NCI-H1436 treated with DMSO at 0.1 percent for 48 hours (cell line): ENCODE measurements at regions not wholly inside any gene's neighbourhood (a gene's known extent, or its start where the extent isn't known, plus 50 kb on each side); places are given as distances from the start of the nearest gene placed in this dataset.
"Not testable (repeated sequence)": the region's sequence is repeated elsewhere in the genome, so short reads cannot be mapped to it uniquely, and the experiment has no call there.

Experiments used
- DNase-seq: peaks from one replicate; lab custom pipeline; 2025; lab: John Stamatoyannopoulos, UW

- no peak for DNase-seq
Measured at GRCh38 chrX:121863976-121864375, 816.6 kb downstream of the GLUD2 start.

DNA sequence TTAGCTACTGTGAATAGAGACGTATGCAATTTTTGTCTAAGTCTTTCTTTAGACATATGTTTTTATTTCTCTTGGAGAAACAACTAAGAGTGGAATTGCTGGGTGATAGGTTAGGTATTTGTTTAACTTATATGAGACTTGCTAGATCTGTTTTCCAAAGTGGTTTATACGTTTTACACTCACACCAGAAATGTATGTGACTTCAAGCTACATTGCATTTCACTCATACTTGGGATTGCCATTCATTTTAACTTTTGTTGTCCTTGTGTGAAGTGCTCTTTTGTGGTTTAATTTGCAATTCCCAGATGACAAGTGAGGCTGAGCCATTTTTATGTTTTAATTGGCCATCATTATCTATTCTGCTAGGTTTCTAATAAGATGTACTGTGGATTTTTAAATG, 817.2 kb downstream of the GLUD2 start:
- DNase-seq: no peak

DNA sequence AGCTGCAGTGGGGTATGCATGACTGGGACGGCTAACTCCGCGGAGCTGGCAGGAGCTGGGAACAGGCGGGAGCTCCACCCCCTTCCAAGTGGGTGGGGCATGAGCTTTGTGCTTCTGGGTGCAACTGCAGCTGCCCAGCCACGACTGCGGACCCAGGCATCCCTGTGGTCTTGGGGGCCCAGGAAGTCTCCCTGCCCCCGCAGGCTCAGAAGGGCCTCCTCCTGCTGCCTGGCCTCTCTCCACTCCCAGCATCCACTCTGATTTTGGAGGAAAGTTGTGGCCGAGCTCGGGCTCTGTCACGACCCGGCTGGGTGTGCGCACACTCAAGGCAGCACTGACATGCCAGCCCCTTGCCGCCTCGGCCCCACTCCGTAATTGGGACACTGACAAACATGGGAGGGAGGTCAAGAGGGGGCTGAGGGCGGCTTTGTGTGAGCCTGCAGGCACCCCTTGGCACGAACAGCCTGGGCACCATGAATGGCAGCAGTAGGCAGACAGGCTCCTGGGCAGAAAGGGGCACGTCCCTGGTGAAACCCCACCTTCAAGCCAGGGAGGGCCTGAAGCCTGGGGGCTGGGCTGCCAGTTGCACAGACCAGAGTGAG, 822.6 kb downstream of the GLUD2 start:
- no peak for DNase-seq

DNA sequence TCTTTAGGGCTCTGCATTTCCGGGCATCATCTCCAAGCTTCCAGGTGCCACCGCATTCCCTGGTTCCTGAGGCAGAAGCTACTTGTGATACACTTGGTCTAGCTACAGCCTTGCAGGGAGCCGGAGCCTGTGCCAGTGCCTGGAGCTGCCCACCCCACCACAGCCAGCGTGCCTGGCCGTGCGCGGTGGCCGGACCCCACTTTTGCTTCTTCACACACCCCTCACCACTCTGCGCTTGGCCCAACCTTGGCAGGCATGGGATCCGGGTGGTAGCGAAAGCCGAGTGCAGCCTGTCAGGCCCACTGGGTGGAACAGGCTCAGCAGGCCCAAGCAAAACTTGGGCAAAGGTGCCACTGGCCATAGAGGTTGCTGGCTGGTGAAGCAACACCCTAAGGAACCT, 823.7 kb downstream of the GLUD2 start:
- DNase-seq: no peak

DNA sequence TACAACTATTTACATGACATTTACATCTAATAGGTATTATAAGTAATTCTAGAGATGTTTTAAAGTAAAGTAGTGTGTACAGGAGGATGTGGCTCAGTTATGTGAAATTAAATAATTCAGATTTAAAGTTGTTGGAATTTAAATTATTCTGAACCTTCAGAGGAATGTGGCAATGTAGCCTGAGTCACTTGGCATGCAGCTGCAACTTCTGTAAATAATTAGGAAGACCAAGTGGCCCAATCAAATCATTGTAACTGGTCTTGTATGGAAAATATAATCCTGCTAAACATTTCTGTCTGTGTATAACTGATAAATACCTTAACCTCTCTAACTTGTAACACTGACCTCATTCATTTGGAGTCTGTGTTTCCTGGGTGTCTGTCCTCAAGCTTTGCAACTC, 828.9 kb downstream of the GLUD2 start:
- no peak for DNase-seq

- not testable (repeated sequence) for DNase-seq
Measured at GRCh38 chrX:121877337-121877736, 829.9 kb downstream of the GLUD2 start.

GRCh38 chrX:121886557-121886956, 839.1 kb downstream of the GLUD2 start:
- no peak for DNase-seq

DNA sequence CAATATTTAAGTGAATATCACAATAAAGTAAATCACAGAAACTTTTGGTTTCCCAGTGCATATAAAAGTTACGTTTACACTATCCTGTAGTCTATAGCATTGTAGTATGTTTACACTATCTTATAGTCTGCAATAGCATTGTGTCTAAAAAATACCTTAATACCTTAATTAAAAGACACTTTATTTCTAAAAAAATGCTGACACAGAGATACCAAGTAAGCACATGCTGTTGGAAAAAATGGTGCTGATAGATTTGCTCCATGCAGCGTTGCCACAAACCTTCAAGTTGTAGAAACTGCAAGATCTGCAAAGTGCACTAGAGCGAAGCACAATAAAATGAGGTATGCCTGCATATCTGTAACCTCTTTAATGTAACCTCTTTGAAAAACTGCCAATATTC, 847.3 kb downstream of the GLUD2 start:
- no peak for DNase-seq

- DNase-seq: no peak
Measured at GRCh38 chrX:121902463-121902862, 855.1 kb downstream of the GLUD2 start.

- no peak for DNase-seq
Measured at GRCh38 chrX:121903961-121904360, 856.6 kb downstream of the GLUD2 start.

DNA sequence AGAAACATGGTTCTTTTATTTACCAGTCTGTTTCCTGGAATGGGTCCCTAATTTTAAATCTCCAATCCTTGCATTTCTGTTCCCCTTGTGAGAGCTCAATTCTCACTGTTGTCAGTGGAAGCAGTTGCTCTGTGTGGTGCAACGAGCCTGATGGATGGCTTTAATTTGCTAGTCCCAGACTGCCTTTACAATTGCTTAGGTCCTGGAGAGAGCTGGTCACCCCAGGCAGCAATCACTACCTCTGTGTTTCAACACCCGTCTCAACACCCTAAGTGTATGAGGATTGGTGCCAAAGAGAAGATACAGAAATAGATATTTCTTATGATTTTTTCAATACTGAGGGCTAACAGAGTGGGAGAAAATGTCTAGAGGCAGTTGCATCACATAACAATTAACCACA, 873.8 kb downstream of the GLUD2 start:
- DNase-seq: no peak

DNA sequence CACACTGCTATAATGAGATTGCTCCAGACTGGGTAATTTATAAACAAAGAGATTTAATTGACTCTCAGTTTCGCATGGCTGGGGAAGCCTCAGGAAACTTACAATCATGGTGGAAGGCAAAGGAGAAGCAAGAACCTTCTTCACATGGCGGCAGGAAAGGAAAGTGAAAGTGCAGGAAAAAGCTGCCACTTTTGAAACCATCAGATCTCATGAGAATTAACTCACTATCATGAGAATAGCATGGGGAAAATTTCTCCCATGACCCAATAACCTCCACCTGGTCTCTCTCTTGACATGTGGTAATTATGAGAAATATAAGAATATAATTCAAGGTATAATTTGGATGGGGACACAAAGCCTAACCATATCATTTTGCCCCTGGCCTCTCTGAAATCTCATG, 884.2 kb downstream of the GLUD2 start:
- DNase-seq: no peak

- no peak for DNase-seq
Measured at GRCh38 chrX:121932688-121933087, 885.3 kb downstream of the GLUD2 start.

DNA sequence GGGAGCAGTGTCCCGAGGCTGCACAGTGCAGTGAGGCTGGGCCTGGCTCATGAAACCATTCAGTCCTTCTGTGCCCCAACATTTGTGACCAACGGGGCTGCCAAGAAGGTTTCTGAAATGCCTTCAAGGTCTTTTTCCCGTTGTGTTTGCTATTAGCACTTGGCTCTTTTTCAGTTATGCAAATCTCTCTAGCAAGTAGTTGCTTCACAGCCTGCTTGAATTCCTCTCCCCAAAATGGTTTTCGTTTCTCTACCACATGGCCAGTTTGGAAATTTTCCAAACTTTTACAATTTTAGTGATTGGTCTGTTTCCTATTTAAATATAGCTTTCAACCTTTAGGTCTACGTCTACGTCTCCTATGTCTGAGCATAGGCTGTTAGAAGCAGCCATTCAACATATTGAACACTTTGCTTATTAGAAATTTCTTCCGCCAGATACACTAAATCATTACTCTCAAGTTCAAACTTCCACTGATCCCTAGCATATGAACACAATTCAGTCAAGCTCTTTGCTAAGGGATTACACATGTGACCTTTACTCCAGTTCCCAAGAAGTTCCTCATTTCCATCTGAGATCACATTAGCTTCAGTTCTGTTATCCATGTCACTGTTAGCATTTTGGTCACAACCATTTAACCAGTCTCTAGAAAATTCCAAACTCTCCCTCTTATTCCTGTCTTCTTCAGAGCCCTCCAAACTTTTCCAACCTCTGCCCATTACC, 901.8 kb downstream of the GLUD2 start:
- DNase-seq: no peak

DNA sequence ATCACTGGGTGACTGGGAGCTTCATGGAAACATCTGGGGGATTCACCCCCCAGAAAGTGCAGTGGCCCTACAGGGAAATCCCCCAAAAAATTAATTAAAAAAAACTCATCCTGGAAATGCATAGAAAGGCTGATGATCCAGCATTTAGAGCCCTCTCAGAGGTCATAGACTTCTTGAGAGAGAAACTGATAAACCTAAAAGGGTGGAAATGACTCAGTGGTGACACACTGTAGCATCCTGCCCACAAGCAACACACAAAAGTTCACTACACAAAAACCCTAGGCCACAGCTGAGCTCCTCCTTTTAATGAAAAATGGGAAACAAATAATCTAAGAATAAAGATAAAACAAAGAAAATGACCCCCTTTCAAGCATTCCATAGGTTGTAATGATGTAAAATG, 911.5 kb downstream of the GLUD2 start:
- no peak for DNase-seq

- DNase-seq: no peak
Measured at GRCh38 chrX:121975671-121976070, 928.3 kb downstream of the GLUD2 start.

DNA sequence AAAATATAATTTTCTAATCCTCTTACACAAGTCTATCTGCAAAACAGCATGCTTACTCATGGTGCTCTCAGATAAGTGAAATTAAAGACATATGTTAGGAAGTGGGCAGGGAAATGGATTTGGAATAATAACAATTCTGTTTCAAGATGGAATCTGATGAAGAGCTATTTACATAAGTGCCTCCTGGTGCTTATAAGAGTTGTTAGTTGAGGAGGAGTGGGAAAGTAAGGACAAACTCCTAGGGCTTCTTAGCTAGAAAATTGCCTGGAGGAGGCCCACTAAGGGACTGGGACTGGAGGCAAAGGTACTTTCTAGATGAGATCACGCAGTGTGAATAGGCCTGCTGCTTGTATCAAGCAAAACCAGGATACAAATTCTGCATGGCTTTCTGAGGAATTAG, 939.8 kb downstream of the GLUD2 start:
- no peak for DNase-seq

- DNase-seq: no peak
Measured at GRCh38 chrX:121987835-121988234, 940.4 kb downstream of the GLUD2 start.

DNA sequence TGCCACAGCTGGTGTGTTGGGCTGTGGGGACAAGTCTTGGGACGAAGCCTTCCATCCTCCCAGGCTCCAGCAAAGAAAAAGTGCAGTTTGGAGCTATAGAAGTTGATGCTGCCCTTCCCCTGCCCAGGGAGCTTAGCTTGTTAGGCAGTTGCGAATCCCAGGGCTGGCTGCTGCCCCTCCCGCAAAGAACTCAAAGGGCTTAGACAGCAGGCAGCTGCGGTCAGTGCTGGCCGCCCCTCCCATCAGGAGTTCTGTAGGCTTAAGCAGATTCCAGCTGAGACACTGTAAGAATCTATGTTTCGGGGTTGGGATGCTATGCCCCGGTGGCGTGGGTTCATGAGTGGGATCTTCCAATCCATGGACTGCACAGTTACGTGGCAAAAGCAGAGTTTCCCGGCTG, 956.7 kb downstream of the GLUD2 start:
- DNase-seq: no peak

DNA sequence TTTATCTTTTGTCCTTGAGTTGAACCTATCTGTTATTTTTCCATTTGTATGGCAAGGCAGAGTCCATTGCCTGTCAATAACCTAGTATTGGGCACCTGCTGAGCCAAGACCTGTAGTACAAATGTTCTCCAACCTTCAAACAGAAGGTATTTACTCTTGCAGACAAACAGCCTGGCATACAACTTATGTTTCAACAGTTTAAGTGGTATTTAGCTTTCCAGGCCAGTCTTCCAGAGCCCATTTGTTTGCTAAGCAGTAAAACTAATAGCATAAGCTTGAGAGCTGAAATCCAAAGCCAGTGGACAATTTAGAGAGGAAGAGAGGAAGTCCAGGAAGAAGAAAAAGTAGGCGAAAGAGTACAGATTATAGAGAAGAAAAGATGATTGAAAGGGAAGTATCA, 979.3 kb downstream of the GLUD2 start:
- DNase-seq: no peak

- DNase-seq: no peak
Measured at GRCh38 chrX:122046226-122046625, 998.8 kb downstream of the GLUD2 start.

DNA sequence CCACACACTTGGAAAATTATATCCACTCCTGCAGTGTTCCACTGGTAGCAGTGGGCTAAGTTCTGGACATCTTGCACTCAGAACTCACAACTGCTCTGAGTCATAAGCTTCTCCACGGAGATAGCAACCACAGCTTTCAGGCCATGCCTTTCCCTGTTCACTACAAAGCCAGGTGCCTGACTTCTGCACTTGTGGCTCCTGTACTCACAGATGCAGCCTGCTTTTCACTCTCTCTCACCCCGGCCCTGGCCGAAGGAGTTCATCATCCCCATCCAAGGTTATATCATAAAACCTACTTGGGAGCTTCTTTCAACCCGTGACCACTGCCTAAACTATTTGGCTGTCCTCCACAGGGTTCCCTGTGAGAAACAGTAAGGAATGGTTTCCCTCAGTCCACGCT, 999.4 kb downstream of the GLUD2 start:
- no peak for DNase-seq

- no peak for DNase-seq
Measured at GRCh38 chrX:122047261-122047660, 999.9 kb downstream of the GLUD2 start.

GRCh38 chrX:122055460-122055859, 1008.0 kb downstream of the GLUD2 start:
- no peak for DNase-seq
